ENCODE measurements at regions not wholly inside any gene's neighbourhood (a gene's known extent, or its start where the extent isn't known, plus 50 kb on each side); places are given as distances from the start of the nearest gene placed in this dataset.

- DNase-seq, result no peak
Measured at GRCh38 chr2:145723872-145724271, 1204.0 kb upstream of the ZEB2 start.

DNA sequence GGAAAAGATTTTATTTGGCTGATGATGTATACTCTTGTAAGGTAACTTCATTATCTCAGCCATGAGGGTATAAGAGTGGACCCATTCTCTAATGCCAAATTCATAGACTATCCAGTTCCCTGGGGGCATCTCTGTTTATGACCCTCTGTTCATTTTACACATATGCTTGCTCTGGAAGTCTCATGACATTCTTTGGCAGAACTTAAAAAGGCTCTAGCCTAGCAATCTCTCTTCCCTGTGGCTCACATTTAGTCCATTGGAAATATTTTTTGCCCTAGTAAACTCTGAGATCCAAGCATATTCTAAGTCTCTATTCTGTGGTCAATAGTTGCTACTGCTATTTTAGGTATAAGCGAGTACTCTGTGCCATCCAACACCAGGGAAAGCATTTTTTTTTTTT is 1201.8 kb upstream of the ZEB2 start:
- no peak for DNase-seq

DNA sequence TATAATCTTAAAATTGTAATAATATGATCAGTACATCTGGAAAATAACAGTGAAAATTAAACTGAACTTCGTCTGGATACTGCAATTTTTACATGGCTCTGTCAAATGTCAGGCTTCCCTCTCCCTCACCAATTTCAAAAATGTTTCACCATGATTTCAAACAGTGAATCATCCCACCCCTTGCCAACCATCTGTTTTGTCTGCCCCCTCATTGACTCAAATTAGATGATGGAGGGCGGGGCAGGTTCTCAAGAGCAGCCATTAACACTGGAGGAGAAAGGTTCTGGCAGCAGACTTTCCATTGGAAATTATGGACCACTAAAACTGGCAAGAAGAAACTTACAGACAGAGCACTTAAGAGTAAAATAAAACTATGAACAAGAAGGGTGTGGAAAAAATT is 1195.7 kb upstream of the ZEB2 start:
- no peak for DNase-seq

DNA sequence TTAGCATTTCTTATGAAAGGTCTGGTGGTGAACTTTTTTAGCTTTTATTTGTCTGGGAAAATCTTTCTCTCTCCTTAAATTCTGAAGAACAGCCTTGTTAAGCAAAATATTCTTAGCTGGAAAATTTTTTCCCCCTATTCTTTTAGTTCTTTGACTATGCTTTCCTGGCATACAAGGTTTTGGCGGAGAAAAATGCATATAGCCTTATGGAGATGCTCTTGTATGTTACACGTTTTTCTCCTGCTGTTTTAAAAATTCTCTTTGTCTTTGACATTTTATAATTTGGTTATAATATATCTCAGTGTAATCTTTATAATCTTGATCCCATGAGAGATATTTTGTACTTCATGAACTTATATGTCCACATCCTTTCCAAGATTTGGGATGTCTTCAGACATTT is 1190.4 kb upstream of the ZEB2 start:
- no peak for DNase-seq

GRCh38 chr2:145702305-145702704 is 1182.4 kb upstream of the ZEB2 start:
- DNase-seq, result no peak

DNA sequence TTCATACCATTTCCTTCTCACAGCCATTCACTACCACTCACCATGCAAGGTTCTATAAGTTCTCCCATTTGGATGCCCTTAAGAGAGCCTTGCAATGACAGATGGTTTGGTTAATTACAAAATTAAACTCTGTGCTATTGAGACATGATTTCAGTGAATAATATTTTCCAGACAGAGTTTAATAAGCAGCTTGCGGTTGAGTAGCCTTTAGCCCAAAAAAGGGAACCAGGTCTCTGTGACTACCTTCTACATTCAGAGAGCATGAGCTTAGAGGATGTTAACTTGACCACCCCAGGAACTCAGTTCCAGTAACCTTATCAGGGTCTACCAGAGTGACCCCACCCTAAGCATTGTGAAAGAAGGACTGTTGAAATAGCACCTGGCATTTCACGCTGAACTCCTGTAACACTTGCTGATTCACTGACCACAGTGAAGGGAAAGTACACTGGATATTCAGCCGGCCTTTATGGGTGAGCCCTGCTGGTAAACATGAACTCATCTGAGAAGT is 1173.1 kb upstream of the ZEB2 start:
- DNase-seq, result no peak

DNA sequence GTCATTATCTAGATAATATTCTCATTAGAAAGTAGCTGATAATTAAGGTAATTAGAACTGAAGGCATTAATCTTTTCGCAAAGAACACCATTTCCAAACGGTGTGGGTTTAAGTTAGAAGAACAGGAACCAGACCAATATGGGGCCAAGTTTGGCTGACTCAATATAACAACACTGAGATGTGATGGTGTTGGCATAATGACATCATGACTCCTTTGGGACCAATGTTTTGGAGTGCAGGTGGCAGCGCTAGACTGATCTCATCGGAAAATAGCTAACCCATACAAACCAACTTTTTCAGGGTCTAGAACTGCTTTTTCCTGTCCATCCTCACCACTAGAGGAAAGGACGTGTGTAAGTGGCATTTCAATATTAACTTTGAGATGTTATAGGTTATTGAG is 1171.7 kb upstream of the ZEB2 start:
- DNase-seq, result no peak

DNA sequence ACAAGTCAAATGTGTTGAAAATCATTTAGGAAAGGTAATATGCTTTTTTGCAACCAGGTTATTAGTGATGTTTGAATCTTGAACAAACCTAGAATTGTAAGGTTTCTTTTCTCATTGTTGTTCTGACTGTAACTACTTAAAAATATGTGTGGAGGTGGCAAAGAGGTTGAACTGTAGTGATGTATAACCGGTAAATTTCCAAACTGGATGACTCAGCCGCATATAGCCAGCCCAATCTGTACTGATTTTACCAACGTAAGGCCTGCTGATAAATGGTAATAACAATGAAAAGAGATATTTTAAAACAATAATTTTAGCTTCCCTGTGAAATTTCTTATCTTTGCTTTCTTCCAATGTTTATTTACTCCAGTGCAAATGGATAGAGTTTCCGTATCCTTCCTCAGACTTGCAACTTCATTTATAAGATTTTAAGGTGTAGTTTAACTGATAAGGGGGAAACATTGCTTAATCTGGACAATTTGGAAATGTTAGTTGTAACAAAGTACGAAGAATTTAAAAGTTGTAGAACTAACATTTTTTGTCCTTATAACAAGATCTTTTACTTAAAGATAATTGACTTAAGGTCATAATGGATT is 1170.4 kb upstream of the ZEB2 start:
- DNase-seq, result no peak

- DNase-seq, result no peak
Measured at GRCh38 chr2:145689277-145689676, 1169.4 kb upstream of the ZEB2 start.

DNA sequence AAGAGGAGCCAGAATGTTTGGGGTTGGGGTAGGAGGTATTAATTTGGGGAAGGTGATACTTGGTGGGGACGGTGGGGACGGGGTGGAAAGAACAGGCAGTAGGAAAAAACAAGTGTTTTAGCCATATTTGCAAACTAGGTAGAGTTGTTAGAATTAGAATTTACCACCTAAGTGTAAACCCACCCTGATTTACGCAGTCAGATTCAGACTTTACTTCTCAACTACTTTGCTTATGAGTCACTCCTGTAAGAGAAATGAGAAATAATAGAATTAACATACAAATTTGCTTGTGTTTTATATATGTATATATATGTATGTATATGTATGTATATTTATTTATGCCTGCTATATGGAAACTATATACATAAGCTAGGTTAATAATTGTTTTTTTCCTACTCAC is 1168.2 kb upstream of the ZEB2 start:
- no peak for DNase-seq

DNA sequence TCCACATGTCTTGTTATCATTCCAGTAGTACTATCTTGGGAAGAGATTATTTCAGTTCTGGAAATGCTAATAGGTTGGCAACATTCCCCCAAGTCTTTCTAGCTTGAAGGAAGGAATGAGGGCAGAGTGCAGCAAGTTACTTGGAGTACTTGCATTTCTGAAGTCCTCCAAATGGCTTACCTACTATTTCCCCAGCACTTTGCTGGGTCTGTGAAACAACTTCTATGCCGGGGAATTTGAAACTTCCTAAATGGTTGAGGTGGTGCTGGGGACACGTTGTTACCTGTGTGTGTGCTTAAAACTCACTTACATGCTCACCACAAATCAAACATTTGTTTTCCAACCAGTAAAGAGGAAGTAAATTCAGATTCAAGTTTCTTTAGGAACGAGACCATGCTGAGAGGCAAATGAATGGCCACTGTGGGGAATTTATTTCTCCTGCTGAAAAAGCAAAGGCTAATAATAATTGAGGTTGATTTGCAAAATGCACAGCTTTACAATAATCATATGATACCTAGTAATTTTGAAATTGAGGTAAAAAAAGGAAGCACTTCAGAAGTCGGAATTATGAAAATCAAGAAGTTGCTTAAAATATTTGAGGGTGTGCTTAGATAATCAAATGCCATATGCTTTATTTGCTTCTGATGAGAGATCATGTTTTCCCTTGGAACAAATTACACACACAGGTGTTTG is 1167.7 kb upstream of the ZEB2 start:
- no peak for DNase-seq

DNA sequence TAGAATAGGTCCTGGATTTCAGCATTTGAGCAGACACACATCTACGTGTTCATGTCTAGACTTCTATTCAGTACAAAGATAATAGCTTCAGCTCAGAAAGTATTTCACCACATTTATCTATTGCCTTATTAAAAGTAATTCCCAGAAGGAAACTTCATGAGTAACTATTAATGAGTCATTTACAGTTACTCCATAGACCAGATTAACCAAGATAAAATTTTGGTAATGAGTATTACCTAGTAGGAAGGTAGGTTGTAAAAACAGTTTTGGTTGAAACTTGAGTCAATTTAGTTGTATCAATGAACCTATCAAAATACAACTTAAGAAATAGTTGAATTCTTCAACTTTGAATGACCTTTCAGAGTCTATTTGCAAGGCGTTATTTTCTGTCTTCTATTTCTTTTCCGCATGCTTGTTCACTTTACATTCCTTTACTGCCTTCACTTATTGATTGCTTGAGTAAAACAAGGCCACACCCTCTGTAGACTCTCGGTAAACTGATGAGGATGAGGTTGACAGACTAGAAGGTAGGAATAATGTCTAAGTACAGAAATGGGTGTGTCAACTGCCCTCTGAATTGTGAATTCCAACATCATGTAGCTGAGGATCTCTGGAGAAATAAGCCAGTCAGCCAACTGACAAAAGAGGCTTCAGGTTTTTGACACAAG is 1165.6 kb upstream of the ZEB2 start:
- no peak for DNase-seq

DNA sequence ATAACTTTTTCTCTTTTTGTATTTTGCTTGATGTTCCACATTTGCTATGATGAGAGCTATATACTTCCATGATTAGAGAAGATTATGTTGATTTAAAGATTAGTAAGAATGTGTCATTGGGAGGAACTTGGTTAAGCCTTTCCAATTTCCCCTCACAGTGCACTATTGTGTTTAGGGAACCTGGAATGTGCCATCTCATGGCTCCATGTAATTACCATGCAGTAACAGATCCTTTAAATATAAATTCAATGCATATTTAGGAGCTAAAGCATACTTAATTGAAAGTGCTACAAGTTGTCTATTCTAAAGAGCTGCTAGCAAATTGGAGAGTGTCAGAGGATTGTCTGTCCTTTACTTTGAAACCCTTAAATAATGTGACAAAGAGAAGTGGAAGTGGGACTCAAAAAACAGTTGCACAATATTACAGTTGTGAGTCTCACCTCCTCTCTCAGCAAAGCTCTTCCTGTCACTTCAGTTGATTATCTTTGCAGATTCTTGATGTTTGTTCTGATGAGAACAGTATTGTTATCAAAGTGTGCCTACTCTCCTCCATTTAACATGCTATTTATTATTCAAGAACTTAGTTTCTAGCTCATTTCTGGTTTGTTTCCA is 1162.7 kb upstream of the ZEB2 start:
- DNase-seq, result no peak

DNA sequence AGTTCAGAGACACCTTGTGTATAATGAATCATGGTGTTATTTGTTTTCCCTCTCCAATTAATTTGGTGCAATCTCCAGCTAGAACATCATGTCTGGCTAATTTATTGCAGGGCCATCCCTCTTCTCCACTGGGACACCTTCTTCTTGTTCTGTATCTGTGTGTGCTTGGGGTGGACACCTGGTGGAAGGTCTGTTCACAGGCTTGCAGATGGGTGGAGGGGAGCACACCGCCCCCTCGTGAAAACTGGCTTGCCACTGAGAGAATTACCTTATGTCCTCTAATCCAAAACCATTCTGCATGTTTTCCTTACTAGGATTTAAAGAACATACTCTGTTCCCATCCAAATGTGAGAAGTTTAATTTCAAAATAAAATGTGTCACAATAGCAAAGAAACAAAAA is 1160.4 kb upstream of the ZEB2 start:
- no peak for DNase-seq

DNA sequence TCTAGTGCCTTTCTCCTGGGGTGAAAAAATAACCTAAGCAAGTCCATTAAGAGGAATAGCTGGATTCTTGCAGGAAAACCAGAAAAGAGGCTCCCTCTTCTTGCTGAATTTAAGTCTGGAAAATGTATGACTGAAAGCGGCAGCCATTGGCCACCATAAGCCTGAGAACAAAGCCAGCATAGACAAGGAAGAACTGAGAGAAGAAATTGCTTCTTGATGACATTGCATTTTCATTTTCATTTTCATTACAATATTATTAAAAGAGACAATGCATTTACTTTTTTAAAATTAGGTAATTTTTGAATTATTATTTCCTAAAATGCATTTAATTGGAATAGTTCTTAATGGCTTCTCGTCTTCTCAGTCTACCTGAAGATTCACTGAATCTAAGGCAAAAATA is 1157.5 kb upstream of the ZEB2 start:
- DNase-seq, result no peak

DNA sequence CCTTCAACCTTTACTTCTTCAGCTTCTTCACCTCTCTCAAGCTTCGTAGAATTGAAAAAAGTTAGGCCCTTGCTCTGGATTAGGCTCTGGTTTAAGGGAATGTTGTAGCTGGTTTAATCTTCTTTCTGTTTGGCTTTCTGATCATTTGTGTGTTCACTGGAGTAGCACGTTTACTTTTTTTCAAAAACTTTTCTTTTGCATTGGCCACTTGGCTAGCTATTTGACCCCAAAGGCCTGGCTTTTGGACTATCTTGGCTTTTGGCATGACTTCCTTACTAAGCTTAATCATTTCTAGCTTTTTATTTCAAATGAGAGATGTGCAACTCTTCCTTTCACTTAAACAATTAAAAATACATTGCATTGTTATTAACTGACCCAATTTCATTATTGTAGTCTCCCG is 1154.8 kb upstream of the ZEB2 start:
- DNase-seq, result no peak

GRCh38 chr2:145669301-145669700 is 1149.4 kb upstream of the ZEB2 start:
- no peak for DNase-seq

DNA sequence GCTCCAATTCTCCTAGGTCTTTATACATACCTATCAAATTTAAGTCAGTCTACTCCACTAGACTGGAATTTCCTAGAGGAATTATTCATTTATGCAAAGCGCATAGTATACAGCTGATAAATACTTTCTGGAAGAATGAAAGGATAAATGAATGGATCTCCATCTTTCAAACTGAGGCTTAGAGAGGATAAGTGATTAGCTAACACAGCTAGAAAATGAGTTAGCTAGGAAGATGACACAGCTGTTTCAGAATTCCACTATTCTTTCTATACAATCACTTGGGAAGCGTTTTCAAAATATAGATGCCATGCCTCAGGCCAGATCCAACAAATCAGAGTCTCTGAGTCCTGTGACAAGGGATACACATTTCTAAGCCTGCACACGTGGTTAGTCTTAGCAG is 1146.6 kb upstream of the ZEB2 start:
- DNase-seq, result no peak

GRCh38 chr2:145657265-145657664 is 1137.3 kb upstream of the ZEB2 start:
- DNase-seq, result no peak

DNA sequence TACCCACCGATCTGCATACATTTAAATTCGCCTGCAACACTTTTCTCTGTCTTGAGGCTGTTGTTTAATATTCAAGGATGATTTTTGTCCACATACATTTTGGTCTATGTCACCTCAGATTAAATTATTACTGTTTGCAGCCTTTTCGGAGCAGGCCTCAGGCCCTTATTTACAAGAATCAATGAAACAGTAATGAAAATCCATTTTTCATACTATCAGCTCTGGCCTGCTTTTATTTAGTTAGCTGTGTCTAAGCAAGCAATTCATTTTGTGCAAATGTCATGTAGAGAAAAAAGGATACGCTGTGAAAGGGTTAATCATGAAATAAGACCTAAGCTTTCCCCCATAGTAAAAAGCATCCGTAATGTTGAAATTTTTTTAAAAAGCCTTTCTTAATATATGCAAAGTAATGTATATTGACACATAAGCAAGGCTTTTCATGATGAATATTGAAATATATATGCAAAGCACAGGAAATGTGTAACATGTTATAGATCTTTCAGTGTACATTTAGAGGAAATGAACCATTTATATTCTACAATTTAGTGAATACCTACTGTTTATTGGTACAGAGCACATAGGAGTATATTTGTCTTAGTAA is 1135.3 kb upstream of the ZEB2 start:
- DNase-seq, result no peak

GRCh38 chr2:145654746-145655145 is 1134.8 kb upstream of the ZEB2 start:
- no peak for DNase-seq

DNA sequence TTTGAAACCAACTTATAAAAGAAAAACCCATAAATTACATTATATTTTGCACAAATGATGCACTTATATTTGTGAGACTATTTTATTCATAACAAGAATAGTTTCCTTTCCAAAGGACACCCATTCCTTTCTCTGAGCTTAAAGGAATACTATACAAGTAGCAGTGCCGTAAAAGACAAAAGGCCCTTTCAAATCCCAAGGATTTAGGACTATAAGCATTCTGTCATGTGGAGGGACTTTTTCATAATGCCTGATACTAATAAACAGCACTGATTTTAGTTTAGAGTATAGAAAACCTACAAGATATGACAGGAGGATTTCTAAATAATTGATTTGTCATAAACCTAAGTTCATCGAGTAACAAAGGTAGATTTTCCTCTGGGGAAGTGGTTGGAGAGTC is 1134.2 kb upstream of the ZEB2 start:
- DNase-seq, result no peak

DNA sequence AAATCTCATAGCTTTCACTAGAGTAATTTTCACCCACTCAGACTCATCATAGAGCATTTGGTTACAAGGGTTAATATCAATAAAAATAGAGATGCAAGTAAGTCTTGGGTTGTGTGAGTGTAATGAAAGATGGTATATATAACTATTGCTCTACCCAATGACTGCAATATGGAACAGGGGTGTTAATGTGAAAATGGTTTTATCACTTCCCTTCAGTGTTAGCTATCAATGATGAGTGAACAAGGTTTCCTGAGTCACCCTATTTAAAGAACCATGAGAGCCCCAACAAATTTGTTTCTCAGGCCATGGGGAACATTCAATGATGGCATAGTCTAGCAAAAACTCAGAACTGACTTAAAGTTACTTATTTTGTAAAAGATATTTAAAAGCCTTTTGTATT is 1133.6 kb upstream of the ZEB2 start:
- DNase-seq, result no peak
